ENCODE measurements at regions not wholly inside any gene's neighbourhood (a gene's known extent, or its start where the extent isn't known, plus 50 kb on each side); places are given as distances from the start of the nearest gene placed in this dataset.

DNA sequence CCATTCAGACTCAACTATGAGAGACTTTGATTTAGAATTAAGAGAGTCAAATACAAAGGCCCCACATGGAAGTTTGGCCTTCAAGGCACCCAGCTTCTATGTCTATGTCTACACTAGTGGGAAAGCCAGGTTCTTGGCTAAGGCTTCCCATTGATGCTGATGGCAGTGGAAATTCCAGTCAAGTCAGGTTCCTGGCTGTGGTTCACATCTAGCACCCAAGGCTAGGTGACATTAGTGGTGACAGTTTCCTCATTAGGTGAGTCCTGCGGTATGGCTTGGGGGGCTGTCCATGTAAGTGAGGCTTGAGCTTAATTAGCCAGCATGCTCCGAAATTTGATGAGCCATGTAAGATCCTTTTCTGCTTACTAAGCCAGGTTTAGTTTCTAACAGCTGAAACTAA lies 460.9 kb downstream of the RMST start:
- no peak for DNase-seq (ENCODE audit: low read depth)
- TF ChIP-seq, protein P1, sequence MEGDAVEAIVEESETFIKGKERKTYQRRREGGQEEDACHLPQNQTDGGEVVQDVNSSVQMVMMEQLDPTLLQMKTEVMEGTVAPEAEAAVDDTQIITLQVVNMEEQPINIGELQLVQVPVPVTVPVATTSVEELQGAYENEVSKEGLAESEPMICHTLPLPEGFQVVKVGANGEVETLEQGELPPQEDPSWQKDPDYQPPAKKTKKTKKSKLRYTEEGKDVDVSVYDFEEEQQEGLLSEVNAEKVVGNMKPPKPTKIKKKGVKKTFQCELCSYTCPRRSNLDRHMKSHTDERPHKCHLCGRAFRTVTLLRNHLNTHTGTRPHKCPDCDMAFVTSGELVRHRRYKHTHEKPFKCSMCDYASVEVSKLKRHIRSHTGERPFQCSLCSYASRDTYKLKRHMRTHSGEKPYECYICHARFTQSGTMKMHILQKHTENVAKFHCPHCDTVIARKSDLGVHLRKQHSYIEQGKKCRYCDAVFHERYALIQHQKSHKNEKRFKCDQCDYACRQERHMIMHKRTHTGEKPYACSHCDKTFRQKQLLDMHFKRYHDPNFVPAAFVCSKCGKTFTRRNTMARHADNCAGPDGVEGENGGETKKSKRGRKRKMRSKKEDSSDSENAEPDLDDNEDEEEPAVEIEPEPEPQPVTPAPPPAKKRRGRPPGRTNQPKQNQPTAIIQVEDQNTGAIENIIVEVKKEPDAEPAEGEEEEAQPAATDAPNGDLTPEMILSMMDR (IDR thresholded peaks at IDR 0.05; ENCODE audit: control insufficient read depth, insufficient read depth, low read depth, low read length, missing control alignments), result no peak
- H3K4me3 ChIP-seq (ENCODE audit: control insufficient read depth, low read depth, low read length), result no peak overlapping the region

DNA sequence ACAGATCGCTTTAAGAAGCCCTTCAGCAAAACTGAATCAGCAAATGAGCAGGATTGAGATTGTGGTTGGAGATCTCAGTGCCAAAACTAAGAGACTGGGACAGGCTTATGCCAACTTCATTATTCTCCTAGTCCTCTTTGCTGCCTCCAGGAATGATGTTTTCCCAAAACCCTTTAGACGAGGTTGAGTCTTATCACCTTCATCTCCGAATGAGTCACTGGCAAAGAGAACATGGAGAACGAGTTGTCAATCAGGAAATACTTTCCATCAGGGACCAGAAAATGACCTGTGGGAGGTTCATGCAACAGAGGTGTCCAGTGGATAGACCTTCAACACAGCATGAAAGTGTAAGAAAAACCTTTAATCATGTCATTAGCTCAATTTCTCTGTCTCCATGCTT lies 461.5 kb downstream of the RMST start:
- no peak overlapping the region for H3K4me3 ChIP-seq (ENCODE audit: control insufficient read depth, low read depth, low read length)
- no peak for DNase-seq (ENCODE audit: low read depth)
- TF ChIP-seq, protein P1 (IDR thresholded peaks at IDR 0.05; ENCODE audit: control insufficient read depth, insufficient read depth, low read depth, low read length, missing control alignments), result no peak

DNA sequence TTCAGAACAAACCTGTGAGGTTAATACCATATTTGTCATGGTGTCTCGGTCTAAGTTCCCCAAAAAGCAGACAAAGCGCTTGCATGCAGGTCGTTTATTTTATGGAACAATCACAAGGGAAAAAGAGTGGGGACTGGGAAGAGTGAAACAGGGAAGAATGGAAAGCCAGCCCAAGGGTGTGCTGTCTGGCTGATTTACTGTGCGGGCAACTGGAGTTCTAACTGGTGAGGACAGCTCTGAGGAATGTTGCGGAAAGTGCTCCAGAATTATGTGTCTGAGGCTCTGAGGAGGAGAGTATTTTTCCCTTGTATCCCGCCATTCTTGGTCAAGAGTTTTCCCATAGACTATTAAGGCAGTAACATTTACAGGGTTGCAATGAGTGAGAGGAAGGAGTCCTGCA lies 465.4 kb downstream of the RMST start:
- H3K4me3 ChIP-seq (ENCODE audit: control insufficient read depth, low read depth, low read length), result no peak overlapping the region
- no peak for DNase-seq (ENCODE audit: low read depth)
- TF ChIP-seq, protein P1 (IDR thresholded peaks at IDR 0.05; ENCODE audit: control insufficient read depth, insufficient read depth, low read depth, low read length, missing control alignments), result no peak

DNA sequence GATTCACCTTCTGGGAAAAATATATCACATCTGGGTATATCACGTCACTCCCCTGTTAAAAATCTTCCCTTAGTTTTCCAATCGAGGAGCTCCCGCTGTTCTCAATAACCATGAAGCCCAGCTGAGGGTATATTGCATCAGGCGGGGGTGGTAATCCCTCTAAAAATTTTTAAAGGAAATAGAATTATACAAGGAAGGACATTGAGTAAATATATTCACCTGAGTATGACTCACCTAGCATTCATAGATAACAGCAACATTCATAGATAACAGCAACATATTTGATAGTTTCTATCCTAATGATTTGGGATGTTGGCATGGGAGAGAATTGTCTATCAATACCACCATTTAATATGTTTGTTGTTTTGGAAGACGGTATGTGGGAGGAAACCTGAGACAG lies 473.6 kb downstream of the RMST start:
- TF ChIP-seq, protein P1 (IDR thresholded peaks at IDR 0.05; ENCODE audit: control insufficient read depth, insufficient read depth, low read depth, low read length, missing control alignments), result no peak
- no peak for DNase-seq (ENCODE audit: low read depth)

DNA sequence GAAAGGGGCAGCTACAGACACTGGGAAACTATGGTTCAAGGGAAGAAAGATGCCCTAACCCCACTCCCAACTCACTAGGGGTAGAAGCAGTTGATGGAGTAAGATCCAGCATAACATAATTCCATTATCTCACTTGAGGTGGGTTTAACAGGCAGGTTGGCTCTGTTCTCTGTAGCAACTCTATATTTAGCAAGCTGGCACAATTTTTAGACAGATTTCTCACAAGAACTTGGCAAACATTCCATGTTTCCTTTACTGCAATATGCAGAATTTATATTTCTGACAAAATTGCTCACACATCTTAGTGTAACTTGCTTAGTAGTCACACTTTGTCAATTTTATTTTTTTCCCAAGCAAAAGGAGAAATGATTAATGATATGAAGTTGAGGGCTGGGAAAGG lies 475.4 kb downstream of the RMST start:
- TF ChIP-seq, protein P1 (IDR thresholded peaks at IDR 0.05; ENCODE audit: control insufficient read depth, insufficient read depth, low read depth, low read length, missing control alignments), result no peak
- DNase-seq (ENCODE audit: low read depth), result no peak
- H3K4me3 ChIP-seq (ENCODE audit: control insufficient read depth, low read depth, low read length), result no peak overlapping the region

More for the DNA sequence above, 473.6 kb downstream of the RMST start:
- H3K4me3 ChIP-seq (ENCODE audit: control insufficient read depth, low read depth, low read length), result no peak overlapping the region

DNA sequence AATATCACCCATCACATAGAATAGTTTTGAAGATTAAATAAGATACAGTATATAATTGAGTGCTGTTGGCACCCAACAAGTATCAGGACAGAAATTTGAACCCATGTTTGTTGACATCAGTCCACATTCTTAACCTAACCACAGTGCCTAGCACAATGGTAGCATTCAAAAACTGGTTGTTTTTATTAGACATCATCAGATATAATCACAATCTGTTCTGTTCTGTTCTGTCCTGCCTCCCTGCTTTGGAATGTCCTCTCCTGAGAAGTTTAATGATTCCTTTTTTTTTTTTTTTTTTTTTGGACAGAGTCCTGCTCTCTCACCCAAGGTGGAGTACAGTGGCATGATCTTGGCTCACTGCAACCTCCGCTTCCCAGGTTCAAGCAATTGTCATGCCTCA lies 476.6 kb downstream of the RMST start:
- DNase-seq (ENCODE audit: low read depth), result no peak
- no peak overlapping the region for H3K4me3 ChIP-seq (ENCODE audit: control insufficient read depth, low read depth, low read length)
- TF ChIP-seq, protein P1 (IDR thresholded peaks at IDR 0.05; ENCODE audit: control insufficient read depth, insufficient read depth, low read depth, low read length, missing control alignments), result no peak

DNA sequence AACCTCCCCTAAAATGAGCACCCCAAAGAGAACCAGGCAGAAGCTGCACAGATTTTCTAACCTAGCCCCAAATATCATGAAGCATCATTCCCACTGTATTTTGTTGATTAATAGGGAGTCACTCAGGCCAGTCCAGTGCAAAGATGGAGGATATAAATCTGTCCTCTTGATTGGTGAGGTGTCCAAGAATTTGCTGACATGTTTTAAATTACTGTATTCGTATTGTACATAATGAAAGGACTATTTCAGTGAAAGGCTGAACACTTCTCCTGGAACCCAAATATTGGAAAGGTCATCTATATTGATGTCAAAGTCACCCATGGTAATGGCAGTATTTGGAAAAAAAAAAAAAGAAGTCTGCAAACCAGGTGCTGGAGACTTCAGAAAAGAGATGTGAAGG lies 477.5 kb downstream of the RMST start:
- TF ChIP-seq, protein P1 (IDR thresholded peaks at IDR 0.05; ENCODE audit: control insufficient read depth, insufficient read depth, low read depth, low read length, missing control alignments), result no peak
- no peak overlapping the region for H3K4me3 ChIP-seq (ENCODE audit: control insufficient read depth, low read depth, low read length)
- no peak for DNase-seq (ENCODE audit: low read depth)
